Kidney capillary endothelial cell (primary cell): ENCODE measurements at regions not wholly inside any gene's neighbourhood (a gene's known extent, or its start where the extent isn't known, plus 50 kb on each side); places are given as distances from the start of the nearest gene placed in this dataset.
A peak's percentile ranks its signal among the peaks of the same experiment; 100 is the strongest.
"Not testable (repeated sequence)": the region's sequence is repeated elsewhere in the genome, so short reads cannot be mapped to it uniquely, and the experiment has no call there.

Experiments used
- DNase-seq: peaks from one replicate; pipeline ENCODE4 v3.0.0-alpha.2; 2018; ENCODE audit warnings: low spot score

- DNase-seq, result not testable (repeated sequence)
Observed at GRCh38 chr16:15307184-15307583, 70.9 kb downstream of the NPIPA5 start.

DNA sequence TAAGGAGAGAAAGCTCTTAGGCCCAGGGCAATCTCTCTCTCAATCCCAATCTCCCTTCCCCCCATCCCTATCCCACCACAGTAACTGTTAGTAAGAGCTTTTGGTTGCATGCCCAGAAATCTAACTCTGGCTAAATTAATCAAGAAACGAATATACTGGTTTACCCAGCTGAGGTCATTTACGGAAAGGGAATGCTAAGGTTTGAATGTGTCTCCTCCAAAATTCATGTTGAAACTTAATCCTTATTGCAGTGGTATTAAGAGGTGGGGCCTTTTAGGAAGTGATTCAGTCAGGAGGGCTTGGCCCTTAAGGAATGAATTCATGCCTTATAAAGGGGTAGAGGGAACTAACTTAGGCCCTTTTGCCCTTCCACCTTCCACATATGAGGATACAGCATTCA, 72.2 kb downstream of the NPIPA5 start:
- not testable (repeated sequence) for DNase-seq

DNA sequence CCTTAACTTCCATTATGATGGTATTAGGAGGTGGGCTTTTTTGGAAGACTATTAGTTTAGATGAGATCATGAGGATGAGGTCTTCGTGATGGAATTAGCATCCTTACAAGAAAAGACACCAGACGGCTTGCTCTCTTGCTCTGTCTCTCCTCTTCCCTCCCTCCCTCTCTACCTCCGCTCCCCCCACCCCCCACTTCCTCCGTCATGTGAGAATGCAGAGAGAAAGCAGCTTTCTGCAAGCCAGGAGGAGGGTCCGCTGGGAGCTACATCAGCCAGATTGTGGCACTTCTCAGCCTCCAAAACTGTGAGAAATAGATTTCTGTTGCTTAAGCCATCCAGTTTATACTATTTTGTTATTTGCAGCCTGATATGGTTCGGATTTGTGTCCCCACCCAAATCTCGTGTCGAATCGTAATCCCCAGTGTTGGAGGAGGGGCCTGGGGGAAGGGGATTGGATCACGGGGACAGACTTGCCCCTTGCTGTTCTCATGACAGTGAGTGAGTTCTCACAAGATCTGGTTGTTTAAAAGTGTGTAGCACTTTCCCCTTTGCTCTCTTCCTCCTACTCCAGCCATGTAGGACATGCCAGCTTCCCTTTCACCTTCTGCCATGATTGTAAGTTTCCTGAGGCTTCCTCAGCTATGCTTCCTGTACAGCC, 74.3 kb downstream of the NPIPA5 start:
- not testable (repeated sequence) for DNase-seq

DNA sequence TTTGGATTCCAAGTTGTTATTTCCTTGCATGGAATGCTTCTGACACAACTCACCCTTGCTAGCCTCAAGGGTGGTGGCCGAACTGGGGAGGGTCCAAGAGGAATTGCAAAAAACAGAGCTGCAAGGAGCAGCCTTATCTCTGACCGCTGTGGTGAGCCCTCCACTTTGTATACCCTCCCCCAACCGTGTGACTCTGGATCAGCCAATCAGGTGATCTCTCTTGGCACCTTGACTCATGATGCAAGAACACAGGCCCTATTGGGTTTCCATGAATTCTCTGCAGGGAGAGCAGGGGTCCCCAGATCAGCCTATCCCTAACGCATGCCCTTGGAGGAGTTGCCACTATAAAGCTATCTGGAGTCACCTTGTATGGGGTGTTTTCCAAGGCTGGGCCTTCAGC, 81.0 kb downstream of the NPIPA5 start:
- not testable (repeated sequence) for DNase-seq

GRCh38 chr16:15274796-15275195, 103.3 kb downstream of the NPIPA5 start:
- not testable (repeated sequence) for DNase-seq

DNA sequence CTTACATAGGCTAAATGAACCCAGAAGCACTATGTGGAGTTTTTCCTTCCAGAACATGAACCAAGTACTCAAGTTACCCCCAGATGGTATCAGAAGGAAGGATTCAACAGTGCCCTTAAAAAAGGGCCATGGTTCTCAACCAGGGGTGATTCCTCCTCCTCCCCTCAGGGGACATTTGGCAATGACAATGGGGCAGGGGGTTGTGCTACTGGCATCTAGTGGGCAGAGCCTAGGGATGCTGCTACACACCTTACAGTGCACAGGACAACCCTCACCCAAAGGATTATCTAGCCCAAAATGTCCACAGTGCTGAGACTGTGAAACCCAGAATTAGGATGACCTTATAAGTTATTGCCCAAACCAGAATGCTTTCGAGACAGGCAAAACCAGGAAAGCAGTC, 104.1 kb downstream of the NPIPA5 start:
- DNase-seq, result not testable (repeated sequence)

- not testable (repeated sequence) for DNase-seq
Observed at GRCh38 chr16:15266941-15267340, 111.2 kb downstream of the NPIPA5 start.

- DNase-seq, result not testable (repeated sequence)
Observed at GRCh38 chr16:15262212-15262611, 115.9 kb downstream of the NPIPA5 start.

DNA sequence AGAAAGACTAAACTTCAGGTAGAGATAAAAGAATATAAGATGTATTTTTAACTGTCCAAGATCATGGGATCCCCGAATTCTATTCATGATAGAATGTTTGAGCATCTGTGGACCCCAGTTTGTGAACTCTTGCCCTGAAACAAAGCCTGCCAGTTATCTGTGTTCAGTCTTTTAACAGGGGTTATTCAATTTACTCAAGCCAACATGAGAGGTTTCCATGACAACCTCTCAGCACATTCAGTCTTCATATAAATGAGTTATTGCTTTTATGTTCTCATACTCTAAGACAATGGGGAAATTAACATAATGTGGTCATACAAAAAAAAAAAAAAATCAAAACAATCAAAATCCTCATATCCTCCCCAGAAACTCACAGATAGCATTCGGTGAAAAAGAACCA, 130.1 kb downstream of the NPIPA5 start:
- DNase-seq, result not testable (repeated sequence)

GRCh38 chr16:15236674-15237323, 141.3 kb downstream of the NPIPA5 start:
- DNase-seq, result not testable (repeated sequence)

GRCh38 chr16:15235140-15235539, 141.1 kb upstream of the RRN3 start:
- not testable (repeated sequence) for DNase-seq

GRCh38 chr16:15234702-15235101, 140.6 kb upstream of the RRN3 start:
- not testable (repeated sequence) for DNase-seq

GRCh38 chr16:15230432-15230831, 136.4 kb upstream of the RRN3 start:
- not testable (repeated sequence) for DNase-seq

DNA sequence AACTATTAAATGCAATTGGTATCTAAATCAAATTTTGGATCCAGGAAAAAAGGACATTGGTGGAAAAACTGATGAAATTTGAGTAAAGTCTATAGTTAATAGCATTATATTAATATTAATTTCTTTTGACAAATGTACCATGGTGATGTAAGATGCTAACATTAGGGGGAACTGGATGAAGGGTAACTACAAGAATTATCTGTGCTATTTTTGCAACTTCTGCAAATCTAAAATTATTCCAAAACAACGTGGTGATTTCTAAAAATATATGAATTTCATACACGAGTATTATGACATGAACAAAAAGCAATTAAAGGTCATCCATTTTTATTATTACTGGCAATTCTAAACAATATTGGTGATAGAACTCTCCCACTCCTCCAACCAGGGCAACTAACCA, 135.6 kb upstream of the RRN3 start:
- DNase-seq, result not testable (repeated sequence)

- not testable (repeated sequence) for DNase-seq
Observed at GRCh38 chr16:15224651-15225050, 130.6 kb upstream of the RRN3 start.

- not testable (repeated sequence) for DNase-seq
Observed at GRCh38 chr16:15223398-15223797, 129.3 kb upstream of the RRN3 start.

DNA sequence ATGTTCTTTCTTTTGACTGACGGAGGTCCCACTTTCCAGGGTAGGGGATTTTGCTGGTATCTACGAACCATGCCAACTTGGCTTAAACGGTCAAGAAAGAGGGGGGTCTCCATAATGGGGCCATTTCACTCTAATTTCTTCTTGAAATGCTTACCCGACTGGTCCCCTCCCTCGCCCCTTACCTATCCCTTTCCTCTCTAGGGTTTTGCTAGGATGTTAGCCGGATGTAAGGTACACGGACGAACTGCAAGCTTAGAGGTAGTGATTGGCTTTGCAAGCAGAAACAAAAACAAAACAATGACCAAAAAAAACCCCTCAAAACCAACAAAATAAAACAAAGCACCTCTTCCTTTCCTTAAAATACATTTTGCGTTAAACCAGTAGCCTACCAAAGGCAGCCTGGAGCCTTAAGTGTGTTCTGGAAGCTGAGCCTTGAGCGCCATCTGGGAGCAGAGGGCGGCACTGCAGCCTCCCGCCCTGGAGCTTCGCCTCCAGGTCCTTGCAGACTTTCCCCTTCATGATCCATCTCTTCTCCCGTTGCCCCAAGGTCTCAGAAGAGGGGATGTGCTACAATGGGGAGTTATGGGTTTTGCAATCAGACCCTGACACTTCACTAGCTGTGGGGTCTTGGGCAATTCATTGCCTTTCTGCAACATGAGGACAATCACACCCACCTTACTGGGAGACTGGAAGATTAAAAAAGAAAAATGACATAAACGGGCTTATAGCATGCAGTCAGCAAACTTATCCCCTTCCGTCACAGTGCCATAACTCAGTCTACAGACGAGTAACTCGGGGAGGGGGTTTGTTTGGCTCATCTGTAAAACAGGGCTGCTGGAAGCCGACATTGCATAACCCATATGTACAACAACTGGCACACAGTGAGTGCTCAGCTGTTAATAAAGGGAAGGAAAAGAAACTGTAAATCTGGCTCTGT, 125.9 kb upstream of the RRN3 start:
- DNase-seq, result peak; percentile 7

GRCh38 chr16:15218856-15219500, 124.9 kb upstream of the RRN3 start:
- not testable (repeated sequence) for DNase-seq

GRCh38 chr16:15207202-15207981, 113.3 kb upstream of the RRN3 start:
- DNase-seq, result not testable (repeated sequence)

DNA sequence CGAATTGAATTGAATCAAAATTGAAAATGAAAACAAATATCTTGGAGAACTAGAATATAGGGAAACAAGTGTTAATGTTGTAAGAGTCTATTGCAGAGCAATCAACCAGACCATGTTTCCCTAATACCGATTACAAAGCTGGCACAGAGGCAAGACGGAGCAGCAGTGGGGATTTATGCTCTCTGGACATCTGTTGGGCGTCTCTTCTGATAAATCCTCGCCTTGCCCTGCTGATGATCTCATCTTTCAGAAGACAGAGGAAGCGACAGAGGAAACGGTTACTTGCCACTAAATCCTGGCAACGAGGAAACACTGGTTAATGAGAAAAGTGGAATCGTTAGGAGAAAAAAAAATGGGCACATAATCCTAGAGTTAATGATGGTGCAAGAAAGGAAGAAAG, 112.4 kb upstream of the RRN3 start:
- peak; percentile 19 for DNase-seq

DNA sequence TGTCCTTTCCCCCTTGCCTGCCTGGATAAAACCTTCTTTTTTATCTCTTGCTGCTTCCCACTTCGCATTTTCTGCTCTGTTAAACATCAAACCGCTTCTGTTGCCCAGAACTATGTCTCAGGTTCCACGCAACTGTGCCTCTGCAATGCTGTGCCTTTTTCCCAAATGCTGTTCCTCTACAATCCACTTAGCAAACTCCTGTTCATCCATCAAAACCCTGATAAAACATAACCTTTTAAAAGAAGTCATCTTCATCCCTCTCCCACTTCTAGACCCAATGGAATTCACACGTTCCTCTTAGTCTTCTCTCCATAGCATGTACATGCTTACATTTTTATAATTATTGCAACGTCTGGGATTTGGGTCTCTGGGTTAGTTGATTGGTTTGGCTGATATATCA, 111.9 kb upstream of the RRN3 start:
- DNase-seq, result not testable (repeated sequence)
